ENCODE measurements at regions not wholly inside any gene's neighbourhood (a gene's known extent, or its start where the extent isn't known, plus 50 kb on each side); places are given as distances from the start of the nearest gene placed in this dataset.

GRCh38 chr2:236809716-236810115, 240.1 kb downstream of the ACKR3 start:
- TF ChIP-seq, protein P1, sequence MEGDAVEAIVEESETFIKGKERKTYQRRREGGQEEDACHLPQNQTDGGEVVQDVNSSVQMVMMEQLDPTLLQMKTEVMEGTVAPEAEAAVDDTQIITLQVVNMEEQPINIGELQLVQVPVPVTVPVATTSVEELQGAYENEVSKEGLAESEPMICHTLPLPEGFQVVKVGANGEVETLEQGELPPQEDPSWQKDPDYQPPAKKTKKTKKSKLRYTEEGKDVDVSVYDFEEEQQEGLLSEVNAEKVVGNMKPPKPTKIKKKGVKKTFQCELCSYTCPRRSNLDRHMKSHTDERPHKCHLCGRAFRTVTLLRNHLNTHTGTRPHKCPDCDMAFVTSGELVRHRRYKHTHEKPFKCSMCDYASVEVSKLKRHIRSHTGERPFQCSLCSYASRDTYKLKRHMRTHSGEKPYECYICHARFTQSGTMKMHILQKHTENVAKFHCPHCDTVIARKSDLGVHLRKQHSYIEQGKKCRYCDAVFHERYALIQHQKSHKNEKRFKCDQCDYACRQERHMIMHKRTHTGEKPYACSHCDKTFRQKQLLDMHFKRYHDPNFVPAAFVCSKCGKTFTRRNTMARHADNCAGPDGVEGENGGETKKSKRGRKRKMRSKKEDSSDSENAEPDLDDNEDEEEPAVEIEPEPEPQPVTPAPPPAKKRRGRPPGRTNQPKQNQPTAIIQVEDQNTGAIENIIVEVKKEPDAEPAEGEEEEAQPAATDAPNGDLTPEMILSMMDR (IDR thresholded peaks at IDR 0.05), result no peak
- Histone ChIP-seq H3K4me3 (no peak overlapping the region), H3K36me3 (no peaks in the 10 kb centered on the region), H3K4me1 (no peaks in the 10 kb centered on the region), H3K27ac (no peak overlapping the region), H3K27me3 (no peaks in the 10 kb centered on the region), H3K9me3 (peaks cover 0 to 14% of the 10 kb centered on the region in 2 donors)
- DNase-seq (ENCODE audit: low spot score), result no peak

DNA sequence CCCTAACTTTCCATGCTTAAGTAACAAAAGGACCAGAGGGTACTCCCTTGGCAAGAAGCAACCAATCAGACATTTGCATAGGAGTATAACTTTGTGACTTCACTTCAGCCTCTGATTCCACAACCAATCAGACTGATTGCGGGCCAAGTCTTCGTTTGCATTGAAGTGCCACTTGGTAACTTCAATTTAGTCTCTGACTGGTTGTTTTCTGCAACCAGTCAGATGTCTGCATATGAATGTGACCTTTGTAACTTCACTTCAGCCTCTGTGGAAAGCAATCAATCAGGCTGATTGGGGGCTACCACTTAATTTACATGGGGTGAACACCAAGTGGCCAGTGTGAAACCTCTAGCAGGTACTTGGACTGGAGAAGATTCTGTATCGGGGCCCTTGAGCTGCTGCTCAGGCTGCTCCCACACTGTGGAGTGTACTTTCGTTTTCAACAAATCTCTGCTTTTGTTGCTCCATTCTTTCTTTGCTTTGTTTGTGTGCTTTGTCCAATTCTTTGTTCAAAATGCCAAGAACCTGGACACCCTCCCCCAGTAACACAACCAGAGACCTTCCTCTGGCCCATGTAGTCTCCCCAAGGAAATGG, 241.5 kb downstream of the ACKR3 start:
- no peaks in the 10 kb centered on the region for H3K27me3 ChIP-seq
- DNase-seq (ENCODE audit: low spot score), result no peak
- TF ChIP-seq, protein P1 (IDR thresholded peaks at IDR 0.05), result no peak
- no peak overlapping the region for H3K27ac ChIP-seq
- H3K4me1 ChIP-seq, result no peaks in the 10 kb centered on the region
- H3K36me3 ChIP-seq, result no peaks in the 10 kb centered on the region
- H3K9me3 ChIP-seq, result peaks cover 0 to 14% of the 10 kb centered on the region in 2 donors
- no peak overlapping the region for H3K4me3 ChIP-seq

DNA sequence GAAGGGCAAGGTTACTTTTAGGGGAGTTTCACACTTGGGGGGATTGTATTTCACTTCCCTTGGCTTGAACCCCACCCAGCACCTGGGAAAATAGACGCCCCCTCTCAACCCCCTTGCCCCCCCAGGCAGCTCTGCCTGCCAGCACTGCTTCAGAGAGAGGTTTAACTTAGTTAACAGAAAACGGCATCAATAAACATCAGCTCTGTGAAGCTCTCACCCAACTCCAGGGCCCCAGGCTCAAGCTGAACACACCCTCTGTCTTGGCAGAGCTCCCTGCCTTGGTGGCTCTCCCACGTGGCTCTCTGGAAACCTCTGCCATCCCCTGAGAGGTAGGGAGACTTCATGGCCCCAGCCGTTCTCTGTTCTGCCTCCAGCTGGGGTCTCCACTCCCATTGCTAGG, 244.1 kb downstream of the ACKR3 start:
- TF ChIP-seq, protein P1 (IDR thresholded peaks at IDR 0.05), result no peak
- no peak for DNase-seq (ENCODE audit: low spot score)
- H3K36me3 ChIP-seq, result no peaks in the 10 kb centered on the region
- H3K4me1 ChIP-seq, result no peaks in the 10 kb centered on the region
- peaks cover 0 to 13% of the 10 kb centered on the region in 2 donors for H3K9me3 ChIP-seq
- no peak overlapping the region for H3K4me3 ChIP-seq
- H3K27me3 ChIP-seq, result no peaks in the 10 kb centered on the region
- no peak overlapping the region for H3K27ac ChIP-seq

GRCh38 chr2:236814593-236814992, 245.0 kb downstream of the ACKR3 start:
- Histone ChIP-seq H3K4me3 (no peak overlapping the region), H3K9me3 (peaks cover 0 to 5% of the 10 kb centered on the region in 2 donors), H3K27me3 (no peaks in the 10 kb centered on the region), H3K4me1 (no peaks in the 10 kb centered on the region), H3K27ac (no peak overlapping the region), H3K36me3 (no peaks in the 10 kb centered on the region)
- DNase-seq (ENCODE audit: low spot score), result no peak
- TF ChIP-seq, protein P1 (IDR thresholded peaks at IDR 0.05), result no peak

DNA sequence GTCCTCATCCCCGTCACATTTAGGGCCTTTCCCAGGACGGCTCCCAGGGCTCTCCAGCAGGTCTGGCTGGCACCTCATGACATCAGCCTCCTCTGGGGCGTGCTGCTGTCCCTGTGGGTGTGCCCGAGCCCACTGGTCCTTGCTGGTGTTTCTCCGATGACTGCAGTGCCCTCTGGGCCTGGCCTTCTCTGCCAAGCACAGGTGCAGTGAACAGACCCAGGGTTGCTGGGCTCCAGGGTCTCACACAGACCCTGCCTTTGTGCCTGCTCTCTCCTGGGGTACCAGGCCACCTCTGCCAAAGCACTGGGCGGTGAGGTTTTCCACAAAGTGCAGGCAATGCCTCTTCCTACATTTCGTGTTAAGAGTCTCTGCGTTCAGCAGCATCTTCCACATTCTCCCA, 246.1 kb downstream of the ACKR3 start:
- TF ChIP-seq, protein P1 (IDR thresholded peaks at IDR 0.05), result no peak
- H3K27me3 ChIP-seq, result no peaks in the 10 kb centered on the region
- H3K9me3 ChIP-seq, result no peaks in the 10 kb centered on the region
- H3K4me1 ChIP-seq, result no peaks in the 10 kb centered on the region
- no peak for DNase-seq (ENCODE audit: low spot score)
- no peaks in the 10 kb centered on the region for H3K36me3 ChIP-seq
- no peak overlapping the region for H3K4me3 ChIP-seq
- H3K27ac ChIP-seq, result no peak overlapping the region
